Prostate gland (tissue), 2 donors: ENCODE measurements at regions not wholly inside any gene's neighbourhood (a gene's known extent, or its start where the extent isn't known, plus 50 kb on each side); places are given as distances from the start of the nearest gene placed in this dataset.
A peak's percentile ranks its signal among the peaks of the same experiment; 100 is the strongest.

Source experiments
- CTCF ChIP-seq, 4 experiments: fragments of 200-600 bp in 2 of 4; fragments of 450-650 bp in 2 of 4; sonication (generic) in 2 of 4; IDR thresholded peaks; 1 replicate in 3 of 4; 2 replicates in 1 of 4; pipeline ENCODE4 v1.5.1; 2016 to 2019; ENCODE audit warnings: antibody characterized with exemption in 4 of 4, mild to moderate bottlenecking in 2 of 4, moderate library complexity in 2 of 4
- POLR2A ChIP-seq: fragments of 450-650 bp; IDR thresholded peaks from one replicate; pipeline ENCODE4 v1.6.1; 2016; ENCODE audit warnings: antibody characterized with exemption, mild to moderate bottlenecking

- TF ChIP-seq CTCF (IDR thresholded peaks at IDR 0.05) (no peak), POLR2A (peak; percentile 44)
Observed at GRCh38 chr1:198937231-198938031, 298.6 kb downstream of the PTPRC start.
